Activated T-helper 2 cell treated with anti-CD3 and anti-CD28 coated beads, Interferon-gamma antibody, Interleukin-2, Interleukin-4, amounts not matched to agents 10 μg/mL and 5 μg/mL and 100 μg/mL, durations not matched to agents 14 hours and 24 hours and 36 hours (primary cell): ENCODE measurements at regions not wholly inside any gene's neighbourhood (a gene's known extent, or its start where the extent isn't known, plus 50 kb on each side); places are given as distances from the start of the nearest gene placed in this dataset.

Experiments used
- DNase-seq: peaks from one replicate; pipeline ENCODE4 v3.0.0; 2021; ENCODE audit warnings: low spot score
- H3K27ac Mint-ChIP-seq: one replicate; pipeline ENCODE4 v1.8.0; 2021; ENCODE audit warnings: mixed read lengths
- H3K27me3 Mint-ChIP-seq: one replicate; pipeline ENCODE4 v1.8.0; 2021; ENCODE audit warnings: low read depth, mixed read lengths
- H3K36me3 Mint-ChIP-seq: one replicate; pipeline ENCODE4 v1.8.0; 2021; ENCODE audit warnings: low read depth, mixed read lengths
- H3K4me1 Mint-ChIP-seq: one replicate; pipeline ENCODE4 v1.8.0; 2021; ENCODE audit warnings: low read depth, mixed read lengths
- H3K4me3 Mint-ChIP-seq: one replicate; pipeline ENCODE4 v1.8.0; 2021; ENCODE audit warnings: low read depth, mild to moderate bottlenecking, moderate library complexity, mixed read lengths
- H3K9me3 Mint-ChIP-seq: one replicate; pipeline ENCODE4 v1.8.0; 2021; ENCODE audit warnings: mixed read lengths
- intact Hi-C: fragments of 100-400 bp; cut with micrococcal nuclease; formaldehyde crosslinking; loops from one replicate; pipeline ENCODE4 v1.15.1; 2023

GRCh38 chr4:133638751-133639150, 489.7 kb downstream of the PCDH10 start:
- Mint-ChIP-seq H3K4me3 (no peak overlapping the region), H3K27ac (no peak overlapping the region), H3K27me3 (no peaks in the 10 kb centered on the region), H3K9me3 (no peaks in the 10 kb centered on the region), H3K4me1 (no peaks in the 10 kb centered on the region), H3K36me3 (no peaks in the 10 kb centered on the region)
- intact Hi-C loops: no loop called here
- no peak for DNase-seq

DNA sequence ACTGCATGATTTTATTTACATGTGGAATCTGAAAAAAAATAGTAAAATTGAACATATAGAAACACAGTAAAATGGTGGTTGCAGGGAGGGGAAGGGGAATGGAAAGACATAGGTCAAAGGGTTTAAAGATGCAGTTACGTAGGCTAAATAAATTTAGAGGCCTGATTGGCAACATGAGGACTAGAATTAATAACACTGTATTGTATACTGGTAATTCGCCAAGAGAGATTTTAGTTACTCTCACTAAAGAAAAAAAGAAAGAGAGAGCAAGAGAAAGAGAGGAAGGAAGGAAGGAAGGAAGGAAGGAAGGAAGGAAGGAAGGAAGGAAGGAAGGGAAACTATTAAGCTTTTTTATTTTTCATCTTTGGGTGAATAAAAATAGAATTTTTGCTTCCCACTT, 488.1 kb downstream of the PCDH10 start:
- no peaks in the 10 kb centered on the region for H3K27me3 Mint-ChIP-seq
- H3K4me3 Mint-ChIP-seq: no peak overlapping the region
- no peaks in the 10 kb centered on the region for H3K9me3 Mint-ChIP-seq
- H3K36me3 Mint-ChIP-seq: no peaks in the 10 kb centered on the region
- DNase-seq: no peak
- H3K4me1 Mint-ChIP-seq: no peaks in the 10 kb centered on the region
- intact Hi-C loops: no loop called here
- H3K27ac Mint-ChIP-seq: no peak overlapping the region

DNA sequence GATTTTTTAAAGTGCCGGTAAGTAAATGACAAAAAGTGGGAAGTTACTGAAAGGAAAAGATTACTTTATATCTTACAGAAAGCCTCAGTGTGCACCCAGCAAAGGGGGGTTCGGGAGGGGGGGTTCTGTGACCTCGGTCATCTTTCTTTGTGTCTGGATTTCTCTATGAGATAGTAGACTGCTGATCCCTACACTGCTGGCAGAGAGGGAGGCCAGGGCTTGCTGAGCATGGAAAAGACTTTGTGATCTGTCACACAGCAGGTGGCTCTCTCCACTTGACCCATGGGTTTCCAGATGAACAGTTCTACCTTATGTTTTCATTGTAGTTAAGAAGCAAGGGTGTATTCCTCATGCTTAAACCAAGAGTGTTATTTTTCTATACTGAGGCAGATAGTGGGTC, 475.6 kb downstream of the PCDH10 start:
- no peak overlapping the region for H3K27ac Mint-ChIP-seq
- no peaks in the 10 kb centered on the region for H3K27me3 Mint-ChIP-seq
- no peak for DNase-seq
- H3K9me3 Mint-ChIP-seq: peaks cover 15% of the 10 kb centered on the region
- intact Hi-C loops: no loop called here
- H3K36me3 Mint-ChIP-seq: no peaks in the 10 kb centered on the region
- no peak overlapping the region for H3K4me3 Mint-ChIP-seq
- H3K4me1 Mint-ChIP-seq: no peaks in the 10 kb centered on the region

DNA sequence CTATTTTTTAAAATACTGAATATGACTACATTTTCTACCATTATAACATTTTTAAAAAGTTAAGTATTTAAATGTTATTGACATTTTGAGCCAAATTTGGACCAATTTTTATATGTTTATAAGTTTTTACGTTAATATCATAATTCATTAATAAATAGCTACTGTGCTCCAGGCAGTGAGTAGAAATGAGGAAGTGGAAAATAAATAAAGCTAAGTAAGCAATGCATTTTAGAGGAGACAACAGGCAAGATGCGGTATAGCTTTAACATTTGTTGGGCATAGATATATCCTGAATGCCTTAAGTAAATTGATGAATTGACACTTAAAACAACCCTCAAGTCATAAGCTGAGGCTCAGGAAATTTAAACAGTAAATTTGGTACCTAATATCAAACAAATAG, 474.8 kb downstream of the PCDH10 start:
- H3K27ac Mint-ChIP-seq: no peak overlapping the region
- no peaks in the 10 kb centered on the region for H3K4me1 Mint-ChIP-seq
- no peak overlapping the region for H3K4me3 Mint-ChIP-seq
- DNase-seq: no peak
- H3K27me3 Mint-ChIP-seq: no peaks in the 10 kb centered on the region
- intact Hi-C loops: no loop called here
- no peaks in the 10 kb centered on the region for H3K36me3 Mint-ChIP-seq
- peaks cover 6% of the 10 kb centered on the region for H3K9me3 Mint-ChIP-seq

GRCh38 chr4:133621628-133622027, 472.5 kb downstream of the PCDH10 start:
- Mint-ChIP-seq H3K27ac (no peak overlapping the region), H3K4me3 (no peak overlapping the region), H3K27me3 (no peaks in the 10 kb centered on the region), H3K36me3 (no peaks in the 10 kb centered on the region), H3K4me1 (no peaks in the 10 kb centered on the region), H3K9me3 (peaks cover 4% of the 10 kb centered on the region)
- intact Hi-C loops: no loop called here
- no peak for DNase-seq

DNA sequence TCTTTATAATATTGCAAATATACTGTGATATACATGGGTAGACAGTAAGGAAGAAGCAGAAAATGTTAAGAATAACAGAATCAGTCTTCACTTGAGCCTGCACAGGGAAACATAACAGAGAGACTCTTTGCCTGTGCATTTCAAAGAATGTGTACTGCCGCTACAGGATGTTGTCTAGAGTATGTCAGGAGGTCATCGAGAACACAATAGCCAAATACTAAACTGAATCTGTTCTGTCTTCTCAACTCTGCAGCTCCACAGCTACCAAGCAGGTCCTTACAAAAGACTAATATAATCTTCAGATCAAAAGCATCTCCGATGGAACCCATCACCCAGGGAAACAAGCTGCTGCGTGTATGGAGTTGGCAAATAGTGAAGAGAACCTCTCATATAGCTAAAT, 471.5 kb downstream of the PCDH10 start:
- Mint-ChIP-seq H3K27ac (no peak overlapping the region), H3K9me3 (no peaks in the 10 kb centered on the region), H3K27me3 (no peaks in the 10 kb centered on the region), H3K4me3 (no peak overlapping the region), H3K4me1 (no peaks in the 10 kb centered on the region), H3K36me3 (no peaks in the 10 kb centered on the region)
- no peak for DNase-seq
- intact Hi-C loops: no loop called here

DNA sequence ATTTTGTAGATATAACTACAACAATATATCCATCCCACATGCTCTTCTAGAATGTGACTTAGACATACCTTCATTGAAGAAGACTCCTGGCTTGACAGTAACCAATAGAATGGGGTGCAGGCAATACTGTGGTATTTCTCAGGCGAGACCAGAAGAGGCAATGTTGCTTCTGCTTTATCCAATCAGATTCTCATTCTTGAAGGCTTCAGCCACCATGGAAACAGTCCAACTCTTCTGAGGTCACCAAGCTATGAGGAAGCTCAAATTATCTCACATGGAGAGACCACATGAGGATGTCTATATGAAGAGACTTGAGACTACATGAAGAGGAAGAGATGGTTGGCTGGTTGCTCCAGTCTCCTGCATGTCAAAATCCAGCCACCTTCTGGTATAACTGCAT, 469.9 kb downstream of the PCDH10 start:
- no peak for DNase-seq
- intact Hi-C loops: no loop called here
- no peaks in the 10 kb centered on the region for H3K9me3 Mint-ChIP-seq
- no peaks in the 10 kb centered on the region for H3K27me3 Mint-ChIP-seq
- no peak overlapping the region for H3K4me3 Mint-ChIP-seq
- no peak overlapping the region for H3K27ac Mint-ChIP-seq
- H3K4me1 Mint-ChIP-seq: no peaks in the 10 kb centered on the region
- no peaks in the 10 kb centered on the region for H3K36me3 Mint-ChIP-seq

DNA sequence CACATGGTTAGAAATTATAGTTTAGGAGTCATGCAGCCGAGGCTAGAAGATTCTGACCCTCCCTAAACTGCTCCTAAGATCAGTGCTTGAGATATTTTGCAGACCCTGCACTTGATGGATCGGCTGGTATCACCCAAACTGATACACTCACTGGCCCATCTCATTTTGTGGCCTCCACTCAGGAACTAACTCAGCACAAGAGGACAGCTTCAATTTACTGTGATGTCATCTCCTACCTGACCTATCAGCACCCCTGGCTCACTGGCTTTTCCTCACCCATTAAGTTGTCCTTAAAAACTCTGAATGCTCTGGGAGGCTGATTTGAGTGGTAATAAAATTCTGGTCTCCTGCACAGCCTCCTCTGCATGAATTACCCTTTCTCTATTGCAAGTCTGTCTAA, 450.9 kb downstream of the PCDH10 start:
- no peak for DNase-seq
- no peak overlapping the region for H3K4me3 Mint-ChIP-seq
- peaks cover 6% of the 10 kb centered on the region for H3K9me3 Mint-ChIP-seq
- no peaks in the 10 kb centered on the region for H3K27me3 Mint-ChIP-seq
- intact Hi-C loops: no loop called here
- H3K27ac Mint-ChIP-seq: no peak overlapping the region
- H3K4me1 Mint-ChIP-seq: no peaks in the 10 kb centered on the region
- H3K36me3 Mint-ChIP-seq: no peaks in the 10 kb centered on the region

DNA sequence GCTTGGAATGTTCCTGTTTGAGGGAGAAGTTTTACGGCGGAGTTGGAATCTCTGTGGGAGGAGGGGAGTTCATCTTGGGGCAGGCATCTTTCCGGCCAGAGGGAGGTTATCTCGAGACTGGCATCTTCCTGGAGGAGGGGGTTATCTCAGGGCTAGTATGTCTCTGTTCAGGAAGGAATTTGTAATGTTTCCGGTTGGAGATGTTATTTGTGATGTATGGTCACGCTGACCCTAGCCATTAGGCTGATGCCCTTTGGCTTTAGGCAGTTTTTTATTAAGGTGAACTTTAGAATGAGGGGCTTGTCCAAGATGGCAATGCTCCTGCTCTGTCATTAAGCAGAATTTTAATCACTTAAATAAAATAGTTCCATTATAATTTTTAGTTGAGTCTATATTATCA, 449.7 kb downstream of the PCDH10 start:
- Mint-ChIP-seq H3K9me3 (peaks cover 3% of the 10 kb centered on the region), H3K27ac (no peak overlapping the region), H3K27me3 (no peaks in the 10 kb centered on the region), H3K4me3 (no peak overlapping the region), H3K4me1 (no peaks in the 10 kb centered on the region), H3K36me3 (no peaks in the 10 kb centered on the region)
- DNase-seq: no peak
- intact Hi-C loops: no loop called here

GRCh38 chr4:133597251-133597650, 448.2 kb downstream of the PCDH10 start:
- intact Hi-C loops: no loop called here
- Mint-ChIP-seq H3K36me3 (no peaks in the 10 kb centered on the region), H3K27me3 (no peaks in the 10 kb centered on the region), H3K4me1 (no peaks in the 10 kb centered on the region), H3K27ac (no peak overlapping the region), H3K4me3 (no peak overlapping the region), H3K9me3 (no peaks in the 10 kb centered on the region)
- no peak for DNase-seq

DNA sequence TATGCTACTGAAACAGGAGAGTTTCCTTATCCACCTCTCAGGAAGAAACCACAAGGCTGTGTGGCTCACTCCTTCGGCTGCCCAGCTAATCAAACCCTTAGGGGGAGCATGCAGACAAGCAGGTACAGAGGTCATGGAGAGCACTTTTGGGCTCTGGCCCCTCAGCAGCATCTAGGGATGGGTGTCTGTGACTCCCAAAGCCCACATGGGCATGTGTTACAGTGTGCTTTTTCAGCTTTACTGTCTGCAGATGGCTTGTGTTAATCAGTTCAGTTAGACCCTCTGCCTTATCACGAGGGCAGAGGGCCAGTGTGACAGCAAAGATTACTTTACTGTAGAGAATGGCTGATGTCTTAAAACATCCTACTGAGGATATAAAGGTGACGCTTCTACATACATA, 447.4 kb downstream of the PCDH10 start:
- Mint-ChIP-seq H3K9me3 (no peaks in the 10 kb centered on the region), H3K36me3 (no peaks in the 10 kb centered on the region), H3K27ac (no peak overlapping the region), H3K4me1 (no peaks in the 10 kb centered on the region), H3K4me3 (no peak overlapping the region), H3K27me3 (no peaks in the 10 kb centered on the region)
- intact Hi-C loops: no loop called here
- no peak for DNase-seq

DNA sequence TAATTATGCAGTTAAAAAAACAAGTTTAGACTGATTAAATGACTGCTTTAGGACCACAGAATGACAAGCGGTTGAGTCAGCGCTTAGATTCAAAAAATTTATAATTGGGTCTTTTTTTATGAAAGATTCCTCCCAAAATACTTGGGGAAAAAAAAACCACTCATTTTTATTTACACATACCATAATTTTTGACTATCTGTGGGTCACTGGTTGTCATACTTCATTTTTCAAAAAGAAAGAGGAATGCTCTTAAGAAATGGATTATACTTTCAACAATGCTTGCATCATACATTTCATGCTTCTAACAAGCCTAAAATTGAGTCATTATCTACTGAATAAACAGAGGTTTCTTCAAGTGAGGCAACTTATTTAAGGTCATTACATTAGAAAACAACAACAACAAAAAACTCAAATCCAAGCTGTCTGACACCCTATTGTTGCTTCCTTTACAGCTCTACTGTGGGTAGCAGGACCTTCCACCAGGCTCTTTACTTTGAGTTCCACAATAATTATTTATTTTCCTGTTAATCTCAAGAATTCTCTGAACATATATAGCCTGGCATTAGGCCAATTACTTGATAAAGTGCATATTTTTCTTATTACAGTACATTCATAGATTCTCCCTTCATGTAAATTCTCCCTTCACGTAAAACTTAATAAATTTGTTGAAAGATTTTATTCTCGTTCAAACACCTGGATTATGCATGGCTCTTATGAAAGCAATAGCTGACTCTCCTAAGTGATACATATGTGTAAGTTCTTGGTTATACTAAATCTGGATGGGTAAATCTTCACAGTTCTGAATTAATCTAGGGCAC, 445.5 kb downstream of the PCDH10 start:
- H3K9me3 Mint-ChIP-seq: no peaks in the 10 kb centered on the region
- no peaks in the 10 kb centered on the region for H3K36me3 Mint-ChIP-seq
- intact Hi-C loops: no loop called here

GRCh38 chr4:133593764-133594163, 444.7 kb downstream of the PCDH10 start:
- no peak overlapping the region for H3K27ac Mint-ChIP-seq
- H3K9me3 Mint-ChIP-seq: no peaks in the 10 kb centered on the region
- DNase-seq: no peak
- H3K27me3 Mint-ChIP-seq: no peaks in the 10 kb centered on the region
- no peak overlapping the region for H3K4me3 Mint-ChIP-seq
- H3K36me3 Mint-ChIP-seq: no peaks in the 10 kb centered on the region
- intact Hi-C loops: no loop called here
- no peaks in the 10 kb centered on the region for H3K4me1 Mint-ChIP-seq

More for the DNA sequence above, 445.5 kb downstream of the PCDH10 start:
- DNase-seq: no peak
- H3K4me3 Mint-ChIP-seq: no peak overlapping the region
- no peaks in the 10 kb centered on the region for H3K27me3 Mint-ChIP-seq
- H3K4me1 Mint-ChIP-seq: no peaks in the 10 kb centered on the region
- no peak overlapping the region for H3K27ac Mint-ChIP-seq

DNA sequence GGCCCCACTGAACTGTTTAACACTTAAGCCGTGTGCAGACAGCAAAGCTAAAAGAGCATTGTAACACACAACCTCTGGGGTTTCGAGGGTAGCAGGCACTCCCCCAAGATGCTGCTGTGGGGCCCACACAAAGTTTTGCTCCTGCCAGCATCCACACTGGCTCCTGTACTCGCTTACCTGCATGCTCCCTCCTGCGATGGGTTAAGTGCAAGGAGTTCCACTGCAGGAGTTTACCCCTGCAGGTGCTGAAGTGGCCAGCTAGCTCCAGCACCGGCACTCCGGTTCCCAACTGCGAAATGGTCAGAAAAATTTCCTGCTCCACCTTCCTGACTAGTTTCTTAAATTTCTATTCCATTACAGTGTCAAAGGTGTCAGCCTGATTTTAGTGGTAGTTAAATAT, 443.5 kb downstream of the PCDH10 start:
- H3K4me1 Mint-ChIP-seq: no peaks in the 10 kb centered on the region
- H3K36me3 Mint-ChIP-seq: no peaks in the 10 kb centered on the region
- intact Hi-C loops: no loop called here
- H3K9me3 Mint-ChIP-seq: no peaks in the 10 kb centered on the region
- DNase-seq: no peak
- H3K4me3 Mint-ChIP-seq: no peak overlapping the region
- no peaks in the 10 kb centered on the region for H3K27me3 Mint-ChIP-seq
- H3K27ac Mint-ChIP-seq: no peak overlapping the region
